ENCODE measurements at regions not wholly inside any gene's neighbourhood (a gene's known extent, or its start where the extent isn't known, plus 50 kb on each side); places are given as distances from the start of the nearest gene placed in this dataset.

GRCh38 chr9:84587153-84587552 is 82.4 kb upstream of the NTRK2 start:
- no peak for DNase-seq (ENCODE audit: low read depth)

GRCh38 chr9:84589542-84589941 is 80.0 kb upstream of the NTRK2 start:
- no peak for DNase-seq (ENCODE audit: low read depth)

GRCh38 chr9:84590706-84591105 is 78.8 kb upstream of the NTRK2 start:
- no peak for DNase-seq (ENCODE audit: low read depth)

GRCh38 chr9:84592918-84593317 is 76.6 kb upstream of the NTRK2 start:
- DNase-seq (ENCODE audit: low read depth): no peak

- no peak for DNase-seq (ENCODE audit: low read depth)
Measured at GRCh38 chr9:84593352-84593751, 76.2 kb upstream of the NTRK2 start.

GRCh38 chr9:84597131-84597530 is 72.4 kb upstream of the NTRK2 start:
- no peak for DNase-seq (ENCODE audit: low read depth)

- no peak for DNase-seq (ENCODE audit: low read depth)
Measured at GRCh38 chr9:84598921-84599636, 70.5 kb upstream of the NTRK2 start.

GRCh38 chr9:84600739-84601138 is 68.8 kb upstream of the NTRK2 start:
- no peak for DNase-seq (ENCODE audit: low read depth)

- DNase-seq (ENCODE audit: low read depth): no peak
Measured at GRCh38 chr9:84604223-84604622, 65.3 kb upstream of the NTRK2 start.

GRCh38 chr9:84609779-84610178 is 59.8 kb upstream of the NTRK2 start:
- DNase-seq (ENCODE audit: low read depth): no peak

- DNase-seq (ENCODE audit: low read depth): no peak
Measured at GRCh38 chr9:84613431-84613830, 56.1 kb upstream of the NTRK2 start.

- no peak for DNase-seq (ENCODE audit: low read depth)
Measured at GRCh38 chr9:84615544-84615943, 54.0 kb upstream of the NTRK2 start.

- DNase-seq (ENCODE audit: low read depth): no peak
Measured at GRCh38 chr9:84617411-84618029, 52.0 kb upstream of the NTRK2 start.
